BLaER1 treated with 17β-estradiol and CSF1 and Interleukin-3, amounts not matched to agents 10 nM and 100 nM (cell line): ENCODE measurements at regions not wholly inside any gene's neighbourhood (a gene's known extent, or its start where the extent isn't known, plus 50 kb on each side); places are given as distances from the start of the nearest gene placed in this dataset.

Experiments used
- H3K27ac ChIP-seq, 11 experiments: shearing (Covaris generic); formaldehyde crosslinking; 2 replicates each; pipeline ENCODE4 v1.8.1; 2022
- H3K27me3 ChIP-seq, 11 experiments: shearing (Covaris generic); formaldehyde crosslinking; 2 replicates each; pipeline ENCODE4 v1.8.1; 2022
- H3K36me3 ChIP-seq, 11 experiments: shearing (Covaris generic); formaldehyde crosslinking; 2 replicates each; pipeline ENCODE4 v1.8.1; 2022
- H3K4me1 ChIP-seq, 10 experiments: shearing (Covaris generic); formaldehyde crosslinking; 2 replicates each; pipeline ENCODE4 v1.8.1; 2022
- H3K4me2 ChIP-seq, 11 experiments: shearing (Covaris generic); formaldehyde crosslinking; 2 replicates each; pipeline ENCODE4 v1.8.1; 2022
- H3K4me3 ChIP-seq, 10 experiments: shearing (Covaris generic); formaldehyde crosslinking; 2 replicates each; pipeline ENCODE4 v1.8.1; 2022
- H3K9ac ChIP-seq, 11 experiments: shearing (Covaris generic); formaldehyde crosslinking; 2 replicates each; pipeline ENCODE4 v1.8.1; 2022
- H3K9me3 ChIP-seq, 11 experiments: shearing (Covaris generic); formaldehyde crosslinking; replicated peaks in 1 of 11; 2 replicates each; pipeline ENCODE4 v1.8.1; 2022
- H4K20me1 ChIP-seq, 11 experiments: shearing (Covaris generic); formaldehyde crosslinking; 2 replicates each; pipeline ENCODE4 v1.8.1; 2022
- Cebpa-rat ChIP-seq, 11 experiments: shearing (Covaris generic); IDR thresholded peaks; 2 replicates each; pipeline ENCODE4 v1.8.1; 2022

DNA sequence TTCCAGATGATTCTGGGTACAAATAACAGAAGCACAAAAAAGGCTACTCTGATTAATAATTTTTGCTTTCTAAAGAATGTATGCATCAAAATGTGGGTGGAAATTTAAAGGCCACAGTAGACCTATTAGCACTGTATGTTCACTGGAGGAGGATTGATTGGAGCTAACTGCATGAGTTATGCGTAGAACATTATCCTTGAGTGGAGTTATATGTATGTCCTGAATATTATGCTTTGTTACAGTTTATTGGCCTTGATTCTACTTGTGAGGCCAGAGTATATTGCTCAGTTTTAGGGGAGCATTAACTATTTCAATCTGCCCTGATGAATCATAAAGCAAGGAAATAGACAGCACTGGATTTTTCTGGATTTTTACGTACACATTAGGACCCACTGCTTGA lies 87.9 kb downstream of the CDCA7 start:
- Histone ChIP-seq H3K27me3 (no peaks in the 10 kb centered on the region), H3K27ac (no peak overlapping the region), H3K4me1 (no peaks in the 10 kb centered on the region), H3K9me3 (peaks cover 0 to 5% (median 0%) of the 10 kb centered on the region in 11 experiments; a peak in 3 of 22 replicates), H3K4me2 (no peak overlapping the region), H3K9ac (no peak overlapping the region), H3K4me3 (no peak overlapping the region), H3K36me3 (no peaks in the 10 kb centered on the region), H4K20me1 (no peaks in the 10 kb centered on the region)
- no peak for TF ChIP-seq Cebpa-rat (IDR thresholded peaks at IDR 0.05)

- no peak overlapping the region for H3K27ac ChIP-seq
- no peak overlapping the region for H3K9ac ChIP-seq
- H4K20me1 ChIP-seq = no peaks in the 10 kb centered on the region
- H3K4me2 ChIP-seq = no peak overlapping the region
- H3K27me3 ChIP-seq = no peaks in the 10 kb centered on the region
- H3K36me3 ChIP-seq = no peaks in the 10 kb centered on the region
- H3K9me3 ChIP-seq = peaks cover 0 to 8% (median 0%) of the 10 kb centered on the region in 11 experiments; a peak in 3 of 22 replicates
- no peak overlapping the region for H3K4me3 ChIP-seq
- TF ChIP-seq Cebpa-rat (IDR thresholded peaks at IDR 0.05) = no peak
- H3K4me1 ChIP-seq = no peaks in the 10 kb centered on the region
These were observed 92.0 kb downstream of the CDCA7 start for GRCh38 chr2:173446722-173447121.

GRCh38 chr2:173448938-173449471 lies 94.3 kb downstream of the CDCA7 start:
- no peak for TF ChIP-seq Cebpa-rat (IDR thresholded peaks at IDR 0.05)
- no peaks in the 10 kb centered on the region for H4K20me1 ChIP-seq
- H3K27me3 ChIP-seq = no peaks in the 10 kb centered on the region
- H3K9me3 ChIP-seq = peaks cover 0 to 8% (median 0%) of the 10 kb centered on the region in 11 experiments; a peak in 3 of 22 replicates
- no peak overlapping the region for H3K4me3 ChIP-seq
- H3K4me2 ChIP-seq = no peak overlapping the region
- no peak overlapping the region for H3K27ac ChIP-seq
- H3K4me1 ChIP-seq = no peaks in the 10 kb centered on the region
- H3K9ac ChIP-seq = no peak overlapping the region
- H3K36me3 ChIP-seq = no peaks in the 10 kb centered on the region

DNA sequence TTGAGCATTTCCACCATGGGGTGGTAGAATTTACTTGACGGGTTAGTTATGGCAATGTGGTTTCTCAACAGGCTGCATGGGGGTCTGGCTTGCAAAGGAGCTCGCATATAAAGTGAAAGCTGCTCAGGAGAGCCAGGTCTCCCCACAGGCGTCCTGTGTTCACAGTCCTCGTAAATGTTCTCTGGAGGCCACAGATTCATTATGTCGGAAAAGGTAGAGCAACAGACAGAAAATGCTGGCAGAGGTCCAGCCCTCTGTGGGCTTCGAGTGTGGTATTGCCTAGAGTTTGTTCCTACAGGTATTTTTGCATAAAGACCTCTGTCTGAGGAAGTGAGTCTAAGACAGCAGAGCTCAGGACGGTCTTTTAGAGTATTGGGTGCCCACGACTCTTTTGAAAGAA lies 96.4 kb downstream of the CDCA7 start:
- TF ChIP-seq Cebpa-rat (IDR thresholded peaks at IDR 0.05) = no peak
- no peak overlapping the region for H3K4me2 ChIP-seq
- peaks cover 0 to 5% (median 0%) of the 10 kb centered on the region in 11 experiments; a peak in 3 of 22 replicates for H3K9me3 ChIP-seq
- no peak overlapping the region for H3K4me3 ChIP-seq
- H4K20me1 ChIP-seq = no peaks in the 10 kb centered on the region
- H3K27ac ChIP-seq = no peak overlapping the region
- no peaks in the 10 kb centered on the region for H3K36me3 ChIP-seq
- no peak overlapping the region for H3K9ac ChIP-seq
- no peaks in the 10 kb centered on the region for H3K27me3 ChIP-seq
- H3K4me1 ChIP-seq = no peaks in the 10 kb centered on the region

GRCh38 chr2:173451941-173452340 lies 97.3 kb downstream of the CDCA7 start:
- no peak overlapping the region for H3K27ac ChIP-seq
- H3K36me3 ChIP-seq = no peaks in the 10 kb centered on the region
- no peak overlapping the region for H3K9ac ChIP-seq
- H3K4me1 ChIP-seq = no peaks in the 10 kb centered on the region
- peaks cover 0 to 4% (median 0%) of the 10 kb centered on the region in 11 experiments; a peak in 3 of 22 replicates for H3K9me3 ChIP-seq
- TF ChIP-seq Cebpa-rat (IDR thresholded peaks at IDR 0.05) = no peak
- no peak overlapping the region for H3K4me3 ChIP-seq
- no peaks in the 10 kb centered on the region for H3K27me3 ChIP-seq
- H3K4me2 ChIP-seq = no peak overlapping the region
- H4K20me1 ChIP-seq = no peaks in the 10 kb centered on the region

GRCh38 chr2:173452416-173452815 lies 97.7 kb downstream of the CDCA7 start:
- Histone ChIP-seq H3K9me3 (peaks cover 0 to 4% (median 0%) of the 10 kb centered on the region in 11 experiments; a peak in 2 of 22 replicates), H3K4me2 (no peak overlapping the region), H3K9ac (no peak overlapping the region), H4K20me1 (no peaks in the 10 kb centered on the region), H3K4me1 (no peaks in the 10 kb centered on the region), H3K27me3 (no peaks in the 10 kb centered on the region), H3K4me3 (no peak overlapping the region), H3K36me3 (no peaks in the 10 kb centered on the region), H3K27ac (no peak overlapping the region)
- no peak for TF ChIP-seq Cebpa-rat (IDR thresholded peaks at IDR 0.05)

DNA sequence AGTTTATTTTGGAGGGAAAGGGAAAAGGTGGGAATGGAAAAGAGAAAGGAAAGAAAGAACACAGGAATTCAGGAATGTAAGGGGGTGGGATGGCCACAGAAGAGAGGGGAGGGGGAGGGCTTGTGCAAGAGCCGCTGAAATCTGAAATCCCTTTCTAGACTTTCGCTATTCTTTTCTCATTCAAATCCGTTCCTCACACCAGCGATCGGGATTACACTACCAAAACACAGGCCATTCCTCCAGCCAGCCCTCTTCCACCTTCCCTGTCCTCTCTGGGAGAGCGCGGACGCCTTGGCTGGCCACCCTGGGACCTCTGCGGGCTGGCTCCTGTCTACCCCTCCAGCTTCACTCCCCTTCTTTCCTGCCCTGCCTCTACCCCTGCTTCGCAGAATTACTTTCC lies 102.3 kb downstream of the CDCA7 start:
- H3K4me3 ChIP-seq = no peak overlapping the region
- H3K27ac ChIP-seq = no peak overlapping the region
- no peaks in the 10 kb centered on the region for H3K36me3 ChIP-seq
- H3K9ac ChIP-seq = no peak overlapping the region
- no peaks in the 10 kb centered on the region for H3K9me3 ChIP-seq
- H3K27me3 ChIP-seq = no peaks in the 10 kb centered on the region
- H4K20me1 ChIP-seq = no peaks in the 10 kb centered on the region
- no peak overlapping the region for H3K4me2 ChIP-seq
- no peak for TF ChIP-seq Cebpa-rat (IDR thresholded peaks at IDR 0.05)
- H3K4me1 ChIP-seq = no peaks in the 10 kb centered on the region

- Histone ChIP-seq H3K4me2 (no peak overlapping the region), H3K27ac (no peak overlapping the region), H4K20me1 (no peaks in the 10 kb centered on the region), H3K4me3 (no peak overlapping the region), H3K27me3 (no peaks in the 10 kb centered on the region), H3K4me1 (no peaks in the 10 kb centered on the region), H3K9ac (no peak overlapping the region), H3K9me3 (no peaks in the 10 kb centered on the region), H3K36me3 (no peaks in the 10 kb centered on the region)
- TF ChIP-seq Cebpa-rat (IDR thresholded peaks at IDR 0.05) = no peak
These were observed 102.7 kb downstream of the CDCA7 start for GRCh38 chr2:173457366-173457765.

GRCh38 chr2:173458991-173459780 lies 104.5 kb downstream of the CDCA7 start:
- Histone ChIP-seq H3K36me3 (no peaks in the 10 kb centered on the region), H3K27me3 (no peaks in the 10 kb centered on the region), H3K27ac (no peak overlapping the region), H3K4me3 (no peak overlapping the region), H3K4me1 (peaks cover 0 to 7% (median 6%) of the 10 kb centered on the region in 10 experiments; a peak in 11 of 20 replicates), H3K4me2 (no peak overlapping the region), H3K9ac (no peak overlapping the region), H3K9me3 (no peaks in the 10 kb centered on the region), H4K20me1 (no peaks in the 10 kb centered on the region)
- TF ChIP-seq Cebpa-rat (IDR thresholded peaks at IDR 0.05) = no peak
